Esophagus squamous epithelium (tissue), 4 donors: ENCODE measurements at regions not wholly inside any gene's neighbourhood (a gene's known extent, or its start where the extent isn't known, plus 50 kb on each side); places are given as distances from the start of the nearest gene placed in this dataset.

Source experiments
- CTCF ChIP-seq, 6 experiments: fragments of 450-650 bp in 4 of 6; fragments of 200-600 bp in 2 of 6; sonication (generic) in 2 of 6; IDR thresholded peaks; one replicate each; pipeline ENCODE4 v1.5.1; 2016 to 2019; ENCODE audit warnings: antibody characterized with exemption in 6 of 6, mild to moderate bottlenecking in 4 of 6, moderate library complexity in 4 of 6
- POLR2A ChIP-seq, 4 donors: fragments of 450-650 bp; IDR thresholded peaks; one replicate each; pipeline ENCODE4 v1.6.1; 2017; ENCODE audit warnings: antibody characterized with exemption in 4 of 4, mild to moderate bottlenecking in 4 of 4, moderate library complexity in 3 of 4

DNA sequence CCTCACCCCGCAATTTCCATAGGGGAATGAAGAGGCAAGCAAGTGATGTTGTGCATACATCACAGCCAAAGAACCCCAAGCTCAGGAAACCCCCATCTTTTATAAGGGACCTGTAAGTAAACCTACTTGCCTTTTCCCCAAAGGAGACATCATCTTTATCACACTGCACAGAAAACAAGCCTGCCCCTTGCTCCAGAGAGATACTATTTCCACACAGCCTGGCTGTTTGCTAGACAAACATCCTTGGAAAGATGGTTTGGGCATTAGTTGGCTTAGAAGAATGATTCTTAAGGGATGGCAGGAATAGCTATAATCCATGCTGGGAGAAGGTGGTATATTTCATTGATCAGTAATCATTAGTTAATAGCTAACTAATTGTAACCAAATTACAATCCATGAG, 123.7 kb upstream of the SEC61G start:
- TF ChIP-seq POLR2A (IDR thresholded peaks at IDR 0.05) (no peak), CTCF (IDR thresholded peaks at IDR 0.05) (no peak)
